VCaP (cell line): ENCODE measurements at regions not wholly inside any gene's neighbourhood (a gene's known extent, or its start where the extent isn't known, plus 50 kb on each side); places are given as distances from the start of the nearest gene placed in this dataset.

Source experiments
- H3K27ac ChIP-seq: fragments of 450-650 bp; 2 replicates; pipeline ENCODE4 v1.5.1; 2017
- CTCF ChIP-seq: fragments of 450-650 bp; conservative IDR thresholded peaks from 2 replicates; pipeline ENCODE4 v1.5.1; 2017; ENCODE audit warnings: mild to moderate bottlenecking, moderate library complexity

GRCh38 chr10:30755441-30755953 is 125.9 kb upstream of the LYZL2 start:
- TF ChIP-seq CTCF, result no peak
- no peak overlapping the region for H3K27ac ChIP-seq

- no peak for TF ChIP-seq CTCF
- H3K27ac ChIP-seq, result no peak overlapping the region
These were observed 122.9 kb upstream of the LYZL2 start for GRCh38 chr10:30752481-30752881.

- H3K27ac ChIP-seq, result no peak overlapping the region
- peak; percentile 97 for TF ChIP-seq CTCF
These were observed 122.3 kb upstream of the LYZL2 start for GRCh38 chr10:30751678-30752331.

GRCh38 chr10:30750971-30751677 is 121.6 kb upstream of the LYZL2 start:
- H3K27ac ChIP-seq, result no peak overlapping the region
- no peak for TF ChIP-seq CTCF

GRCh38 chr10:30749385-30749784 is 119.8 kb upstream of the LYZL2 start:
- no peak for TF ChIP-seq CTCF
- no peak overlapping the region for H3K27ac ChIP-seq

- TF ChIP-seq CTCF, result 0 out of 2 replicates have a peak, but pooled peaks have one; percentile 13
- H3K27ac ChIP-seq, result no peak overlapping the region
These were observed 118.8 kb upstream of the LYZL2 start for GRCh38 chr10:30748152-30748973.

GRCh38 chr10:30747633-30748032 is 118.1 kb upstream of the LYZL2 start:
- TF ChIP-seq CTCF, result no peak
- no peak overlapping the region for H3K27ac ChIP-seq
